GM10847 (cell line): ENCODE measurements at regions not wholly inside any gene's neighbourhood (a gene's known extent, or its start where the extent isn't known, plus 50 kb on each side); places are given as distances from the start of the nearest gene placed in this dataset.

Source experiments
- POLR2A ChIP-seq: IDR thresholded peaks from 2 replicates; pipeline ENCODE4 v1.6.1; 2011; ENCODE audit not compliant: insufficient read length; ENCODE audit errors: extremely low read depth

- no peak for TF ChIP-seq POLR2A
Measured at GRCh38 chr14:34120185-34120977, 169.5 kb upstream of the EGLN3 start.

DNA sequence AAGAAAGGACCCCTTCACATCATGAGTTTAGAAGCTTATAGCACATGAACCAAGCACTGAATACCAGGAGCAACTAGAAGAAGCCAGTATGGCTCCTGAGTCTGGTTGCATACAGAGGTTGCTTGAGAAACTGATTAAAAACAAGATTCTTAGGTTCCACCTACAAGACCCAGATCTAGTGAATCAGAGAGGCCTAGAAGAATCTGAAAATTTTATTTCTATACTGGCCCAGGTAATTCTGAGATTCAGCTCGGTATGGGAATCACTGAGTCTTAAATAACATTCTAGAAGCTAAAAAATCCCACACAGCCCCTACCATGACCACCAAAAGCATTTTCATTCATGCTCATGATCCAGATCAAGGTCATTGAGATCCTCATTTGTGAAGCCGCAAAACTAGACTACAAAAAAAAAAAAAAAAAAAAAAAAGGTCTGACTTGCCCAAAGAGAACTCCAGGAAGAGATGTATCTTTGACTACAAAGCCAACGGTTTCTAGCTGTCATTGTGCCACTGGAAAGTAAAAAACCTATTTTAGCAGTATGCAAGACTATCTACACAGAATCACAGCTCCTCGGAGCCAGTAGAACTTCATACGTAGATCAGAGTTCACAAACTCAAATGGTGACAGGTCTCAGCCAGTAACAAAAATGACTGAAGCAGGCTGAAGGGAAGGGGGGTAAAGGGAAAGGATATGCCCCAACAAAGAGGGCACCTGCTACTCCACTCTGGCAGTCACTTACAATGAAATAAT lies 168.4 kb upstream of the EGLN3 start:
- no peak for TF ChIP-seq POLR2A

DNA sequence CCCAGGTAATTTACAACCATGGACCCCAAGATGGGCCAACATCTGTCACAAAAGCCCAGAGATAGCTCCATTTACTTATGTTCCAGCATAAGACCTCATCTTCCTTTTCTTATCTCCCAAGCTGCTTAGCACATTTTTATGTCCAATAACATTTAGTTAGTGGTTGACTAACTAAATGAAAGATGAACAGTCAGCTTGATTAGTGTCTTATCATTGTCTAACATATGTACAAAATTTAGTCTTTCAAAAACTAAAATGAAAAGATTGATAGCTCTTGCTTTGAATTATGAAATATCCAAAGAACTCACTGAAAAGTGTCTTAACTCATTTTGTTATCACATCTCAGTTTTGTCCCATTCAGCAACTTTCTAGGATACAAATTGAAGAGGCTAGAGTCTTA lies 163.1 kb upstream of the EGLN3 start:
- TF ChIP-seq POLR2A = no peak

- TF ChIP-seq POLR2A = no peak
Measured at GRCh38 chr14:34113005-34113511, 162.2 kb upstream of the EGLN3 start.

DNA sequence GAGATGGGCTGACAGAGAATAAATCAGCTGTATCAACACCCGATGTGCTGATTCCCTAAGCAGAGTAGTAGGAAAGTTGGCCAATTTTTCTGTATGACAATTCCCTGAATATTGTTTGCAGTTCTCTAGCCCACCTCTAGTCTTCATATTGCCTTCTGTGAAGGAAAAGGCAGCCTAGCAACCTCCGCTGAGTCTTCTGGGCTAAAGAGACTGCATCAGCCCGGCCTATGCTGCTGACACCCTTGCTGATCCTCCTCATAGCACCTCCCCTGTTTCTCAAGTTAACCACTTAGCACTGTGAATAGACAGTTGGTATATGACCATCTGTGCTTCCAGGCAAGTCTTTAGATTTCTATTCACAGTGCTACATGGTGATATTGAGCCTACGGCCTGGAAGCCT lies 161.1 kb upstream of the EGLN3 start:
- TF ChIP-seq POLR2A = no peak

- TF ChIP-seq POLR2A = no peak
Measured at GRCh38 chr14:34111505-34111904, 160.6 kb upstream of the EGLN3 start.

DNA sequence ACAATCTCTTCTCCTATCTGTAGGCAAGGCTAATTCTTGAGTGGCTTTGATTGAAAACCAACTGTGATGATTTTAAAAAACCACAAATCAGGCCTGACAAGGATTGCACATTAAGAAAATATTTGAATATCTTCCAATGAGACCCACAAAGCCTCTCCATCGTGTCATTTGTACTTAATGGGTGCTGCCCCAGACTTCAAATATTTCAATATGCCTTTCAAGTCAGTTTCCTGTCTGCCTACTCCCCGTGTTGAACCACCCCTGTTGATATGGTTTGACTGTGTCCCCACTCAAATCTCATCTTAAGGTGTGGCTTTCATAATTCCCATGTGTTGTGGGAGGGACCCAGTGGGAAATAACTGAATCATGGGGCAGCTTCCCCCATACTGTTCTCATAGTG lies 159.7 kb upstream of the EGLN3 start:
- TF ChIP-seq POLR2A = no peak

DNA sequence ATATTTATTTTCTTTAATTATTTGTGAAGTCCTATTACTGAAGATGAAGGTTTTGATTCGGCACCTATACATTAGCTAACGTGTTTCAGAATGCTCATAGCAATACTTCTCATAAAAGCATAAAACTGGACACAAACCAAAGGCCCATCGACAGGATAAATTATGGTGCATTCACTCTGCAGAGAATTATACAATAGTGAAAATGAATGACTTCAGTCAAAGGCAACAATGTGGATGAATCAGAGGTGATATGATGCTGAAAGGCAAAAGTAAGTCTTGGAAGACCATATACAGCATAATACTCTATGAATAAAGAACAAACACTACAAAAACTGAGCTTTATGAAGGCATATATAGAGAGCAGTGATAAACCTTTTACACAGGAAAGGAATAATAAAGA lies 156.6 kb upstream of the EGLN3 start:
- no peak for TF ChIP-seq POLR2A

DNA sequence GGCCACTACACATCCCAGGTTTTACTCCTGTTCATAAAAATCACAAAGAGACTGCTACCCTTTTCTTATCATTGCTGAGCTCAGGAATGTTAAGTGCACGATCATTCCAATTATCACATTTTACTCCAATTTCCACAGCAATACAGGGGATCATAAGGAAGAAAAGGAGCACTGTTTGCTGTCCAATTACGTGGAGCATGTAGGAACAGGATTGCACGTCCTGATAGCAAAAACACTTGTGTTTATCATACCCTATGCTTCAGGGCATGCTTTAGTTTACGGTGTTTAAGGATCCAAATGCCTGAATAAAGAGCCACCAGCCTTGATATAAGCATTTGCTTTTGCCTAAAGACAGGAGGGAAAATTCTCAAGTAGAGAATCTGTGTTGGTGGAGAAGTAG lies 155.4 kb upstream of the EGLN3 start:
- TF ChIP-seq POLR2A = no peak

DNA sequence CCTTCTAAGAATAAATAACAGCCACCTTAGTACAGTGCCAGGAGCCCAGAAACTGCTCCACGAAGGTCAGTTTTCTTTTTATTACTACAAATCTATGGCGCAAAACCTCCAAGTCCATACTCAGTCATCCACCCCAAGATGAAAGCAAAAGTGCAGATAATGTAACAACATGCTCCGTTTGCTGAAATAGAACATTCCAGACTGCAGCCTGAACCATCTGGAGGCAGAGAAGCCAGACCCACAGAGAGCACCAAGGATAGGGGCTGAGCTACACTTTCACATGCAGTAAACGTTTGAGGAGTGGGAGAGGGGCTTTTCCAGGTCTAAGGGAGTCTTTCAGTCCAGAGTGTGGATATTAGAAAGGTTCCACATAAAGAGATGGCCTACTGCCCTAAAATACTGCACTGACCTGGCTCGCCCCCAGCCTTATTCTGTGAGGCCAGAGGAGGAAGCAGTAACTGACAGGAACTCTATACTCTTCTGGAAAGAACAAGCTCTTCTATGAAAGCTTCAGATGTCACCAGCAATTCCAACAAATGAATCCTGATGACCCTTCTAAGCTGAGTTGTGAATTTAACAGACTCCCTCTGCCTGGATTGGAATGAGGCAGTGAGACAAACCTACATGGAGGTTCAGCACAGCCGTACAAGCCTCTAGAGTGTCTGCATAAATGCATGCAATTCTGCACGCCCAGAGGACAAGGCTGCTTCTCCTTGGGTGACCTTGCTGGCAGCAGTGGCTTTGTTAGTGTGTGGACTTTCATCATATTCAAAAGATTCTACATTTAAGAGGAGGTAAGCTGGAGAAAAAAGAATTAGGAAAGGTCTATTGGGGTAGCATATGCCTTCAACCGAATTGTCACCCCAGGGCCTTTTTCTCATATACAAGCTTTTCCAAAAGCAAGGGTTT lies 153.9 kb upstream of the EGLN3 start:
- no peak for TF ChIP-seq POLR2A

DNA sequence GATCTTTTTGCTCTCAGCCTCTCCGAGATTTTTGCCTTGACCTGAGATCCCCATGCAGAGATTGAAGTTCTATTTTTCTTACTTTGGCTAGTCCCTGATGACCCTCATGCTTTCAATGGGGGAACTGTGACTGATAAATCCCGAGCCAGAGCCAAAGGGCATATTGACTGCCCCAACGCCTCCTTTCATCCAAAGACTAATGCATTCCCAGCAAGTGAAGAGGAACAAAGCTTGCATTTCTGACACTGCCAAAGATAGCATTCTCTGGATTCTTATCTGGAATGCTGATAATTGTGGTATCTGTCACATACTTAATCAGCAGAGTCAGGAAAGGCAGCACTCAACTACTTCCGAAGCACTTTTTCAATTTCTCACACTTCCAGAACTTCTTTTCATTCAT lies 152.3 kb upstream of the EGLN3 start:
- TF ChIP-seq POLR2A = no peak

- no peak for TF ChIP-seq POLR2A
Measured at GRCh38 chr14:34099635-34100034, 148.8 kb upstream of the EGLN3 start.

- TF ChIP-seq POLR2A = no peak
Measured at GRCh38 chr14:34098985-34099349, 148.1 kb upstream of the EGLN3 start.

GRCh38 chr14:34098045-34098984 lies 147.4 kb upstream of the EGLN3 start:
- no peak for TF ChIP-seq POLR2A

GRCh38 chr14:34097644-34098043 lies 146.8 kb upstream of the EGLN3 start:
- TF ChIP-seq POLR2A = no peak

DNA sequence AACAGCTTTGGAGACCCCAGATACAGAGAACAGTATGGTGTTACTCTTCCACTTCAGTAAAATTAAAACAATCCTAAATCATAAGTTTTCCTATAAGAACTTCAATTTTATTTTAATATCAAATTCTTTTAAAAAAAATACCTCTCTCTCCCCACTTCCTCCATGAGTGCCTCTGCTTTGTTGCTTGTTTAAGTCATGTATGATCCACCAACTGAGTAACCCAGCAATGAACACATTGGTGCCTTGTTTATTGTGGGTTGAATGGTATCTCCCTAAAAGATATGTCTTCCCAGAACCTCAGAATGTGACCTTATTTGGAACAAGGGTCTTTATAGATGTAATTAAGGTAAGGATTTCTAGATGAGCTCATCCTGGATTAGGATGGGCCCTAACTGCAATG lies 143.5 kb upstream of the EGLN3 start:
- no peak for TF ChIP-seq POLR2A
